Transverse colon (tissue), 4 donors: ENCODE measurements at regions not wholly inside any gene's neighbourhood (a gene's known extent, or its start where the extent isn't known, plus 50 kb on each side); places are given as distances from the start of the nearest gene placed in this dataset.

ENCODE experiments used
- DNase-seq: peaks from one replicate; pipeline ENCODE4 v3.0.0-alpha.2; 2019
- H3K27ac ChIP-seq, 4 donors: fragments of 200-600 bp; sonication (generic); 2 replicates each; pipeline ENCODE4 v1.5.1; 2016 to 2018; ENCODE audit warnings: inconsistent platforms in 4 of 4
- H3K27me3 ChIP-seq: fragments of 200-600 bp; sonication (generic); 2 replicates; pipeline ENCODE4 v1.5.1; 2017; ENCODE audit warnings: inconsistent platforms
- H3K36me3 ChIP-seq, 4 donors: fragments of 200-600 bp; sonication (generic); 2 replicates each; pipeline ENCODE4 v1.5.1; 2017 to 2019; ENCODE audit warnings: inconsistent platforms in 4 of 4
- H3K4me1 ChIP-seq, 4 donors: fragments of 200-600 bp; sonication (generic); 2 replicates each; pipeline ENCODE4 v1.5.1; 2017 to 2020; ENCODE audit warnings: inconsistent platforms in 4 of 4
- H3K4me3 ChIP-seq, 4 donors: fragments of 200-600 bp; sonication (generic); 1 replicate in 1 of 4; 2 replicates in 3 of 4; pipeline versions ENCODE4 v1.5.1 to v1.6.1; 2017 to 2019; ENCODE audit warnings: inconsistent platforms in 4 of 4
- H3K9me3 ChIP-seq, 2 donors: fragments of 200-600 bp; sonication (generic); 2 replicates each; pipeline ENCODE4 v1.5.1; 2017 to 2019; ENCODE audit warnings: inconsistent platforms in 2 of 2
- CTCF ChIP-seq, 5 experiments: fragments of 200-600 bp in 3 of 5; fragments of 450-650 bp in 2 of 5; sonication (generic) in 3 of 5; IDR thresholded peaks; 1 replicate in 2 of 5; 2 replicates in 3 of 5; pipeline ENCODE4 v1.5.1; 2016 to 2017; ENCODE audit warnings: antibody characterized with exemption in 5 of 5, inconsistent platforms in 3 of 5, mild to moderate bottlenecking in 2 of 5, moderate library complexity in 1 of 5
- EP300 ChIP-seq: sonication (generic); formaldehyde crosslinking; IDR thresholded peaks from one replicate; pipeline ENCODE4 v1.6.1; 2017; ENCODE audit warnings: antibody characterized with exemption, low read depth
- POLR2A ChIP-seq: fragments of 450-650 bp; IDR thresholded peaks from one replicate; pipeline ENCODE4 v1.6.1; 2016; ENCODE audit warnings: antibody characterized with exemption, mild to moderate bottlenecking, moderate library complexity
- POLR2AphosphoS5 ChIP-seq, 3 donors: sonication (generic); formaldehyde crosslinking; IDR thresholded peaks; one replicate each; pipeline ENCODE4 v1.6.1; 2016; ENCODE audit warnings: antibody characterized with exemption in 3 of 3
- WGBS, 2 donors: methylation state at CpG; one replicate each; pipeline ENCODE4 v1.1.5; 2018; ENCODE audit warnings: low coverage in 1 of 2; 5-methylcytosine and 5-hydroxymethylcytosine counted together
- in situ Hi-C, 4 donors: fragments of 200-750 bp; cut with MboI; loops; one replicate each; pipeline versions ENCODE4 v1.15.0 to v1.15.1; 2017; ENCODE audit warnings: low sequenced_read_pairs in 3 of 4, low pct_ligation_motif_present in 1 of 4, low pct_unique_long_range_greater_than_20kb in 1 of 4
- intact Hi-C: fragments of 100-400 bp; cut with DNase I; formaldehyde crosslinking; loops from one replicate; pipeline ENCODE4 v1.15.1; 2023; ENCODE audit warnings: low total_unique reads

- no peak for DNase-seq
- Histone ChIP-seq H3K27me3 (no peaks in the 10 kb centered on the region), H3K4me3 (no peak overlapping the region), H3K27ac (no peak overlapping the region), H3K9me3 (no peaks in the 10 kb centered on the region), H3K36me3 (no peaks in the 10 kb centered on the region), H3K4me1 (peaks cover 0 to 2% (median 0%) of the 10 kb centered on the region in 4 donors)
- in situ Hi-C loops (no loop called here), intact Hi-C loops (no loop called here)
- 91 to 93% methylated on average over 3 to 6 of the region's 6 CpGs for WGBS, 2 donors
- no peak for TF ChIP-seq EP300
- TF ChIP-seq POLR2A, result no peak
- no peak for TF ChIP-seq CTCF (IDR thresholded peaks at IDR 0.05)
- TF ChIP-seq POLR2AphosphoS5 (IDR thresholded peaks at IDR 0.05), result no peak
Observed at GRCh38 chr2:12041236-12041635, 294.8 kb downstream of the LPIN1 start.

- no peak for DNase-seq
- in situ Hi-C loops, result no loop called here
- peaks cover 0 to 4% (median 0%) of the 10 kb centered on the region in 4 donors for H3K4me1 ChIP-seq
- no peak overlapping the region for H3K27ac ChIP-seq
- TF ChIP-seq EP300 (no peak), POLR2A (no peak), CTCF (IDR thresholded peaks at IDR 0.05) (no peak), POLR2AphosphoS5 (IDR thresholded peaks at IDR 0.05) (no peak)
- intact Hi-C loops, result no loop called here
- H3K4me3 ChIP-seq, result no peak overlapping the region
- H3K36me3 ChIP-seq, result no peaks in the 10 kb centered on the region
- H3K27me3 ChIP-seq, result no peaks in the 10 kb centered on the region
- H3K9me3 ChIP-seq, result no peaks in the 10 kb centered on the region
- 39 to 45% methylated on average over 2 of the region's 2 CpGs for WGBS, 2 donors
Observed at GRCh38 chr2:12043131-12043530, 296.7 kb downstream of the LPIN1 start.

GRCh38 chr2:12044857-12045256 is 298.4 kb downstream of the LPIN1 start:
- no peaks in the 10 kb centered on the region for H3K27me3 ChIP-seq
- peaks cover 0 to 4% (median 0%) of the 10 kb centered on the region in 4 donors for H3K4me1 ChIP-seq
- WGBS, 2 donors, result 52 to 72% methylated on average over 5 to 8 of the region's 8 CpGs
- H3K27ac ChIP-seq, result no peak overlapping the region
- no peak for DNase-seq
- intact Hi-C loops (no loop called here), in situ Hi-C loops (no loop called here)
- no peak overlapping the region for H3K4me3 ChIP-seq
- TF ChIP-seq EP300 (no peak), CTCF (IDR thresholded peaks at IDR 0.05) (no peak), POLR2A (no peak), POLR2AphosphoS5 (IDR thresholded peaks at IDR 0.05) (no peak)
- no peaks in the 10 kb centered on the region for H3K36me3 ChIP-seq
- H3K9me3 ChIP-seq, result no peaks in the 10 kb centered on the region

- in situ Hi-C loops (no loop called here), intact Hi-C loops (loop anchor here (2.0 kb wide), 1 partner anchor 19 kb away; no protein-coding TSS in a partner anchor)
- 40 to 57% methylated on average over 3 to 9 of the region's 9 CpGs for WGBS, 2 donors
Observed at GRCh38 chr2:12045864-12046291, 299.4 kb downstream of the LPIN1 start.

More at GRCh38 chr2:12045864-12046291, 299.4 kb downstream of the LPIN1 start:
- no peak for DNase-seq
- H3K27me3 ChIP-seq, result no peaks in the 10 kb centered on the region
- H3K27ac ChIP-seq, result no peak overlapping the region
- H3K4me3 ChIP-seq, result no peak overlapping the region
- H3K4me1 ChIP-seq, result peaks cover 0 to 4% (median 0%) of the 10 kb centered on the region in 4 donors
- no peaks in the 10 kb centered on the region for H3K9me3 ChIP-seq
- TF ChIP-seq POLR2AphosphoS5 (IDR thresholded peaks at IDR 0.05) (no peak), CTCF (IDR thresholded peaks at IDR 0.05) (no peak), EP300 (no peak), POLR2A (no peak)
- no peaks in the 10 kb centered on the region for H3K36me3 ChIP-seq
